DOHH2 (cell line): ENCODE measurements at regions not wholly inside any gene's neighbourhood (a gene's known extent, or its start where the extent isn't known, plus 50 kb on each side); places are given as distances from the start of the nearest gene placed in this dataset.

ENCODE experiments used
- H3F3A ChIP-seq: fragments of 200-600 bp; sonication (generic), shearing (Covaris generic); 2 replicates; pipeline ENCODE4 v1.6.0; 2016; ENCODE audit warnings: antibody characterized with exemption, mild to moderate bottlenecking; ENCODE audit not compliant: control insufficient read depth, insufficient read depth
- H3K27ac ChIP-seq: fragments of 200-600 bp; sonication (generic); 2 replicates; pipeline ENCODE4 v1.5.1; 2014; ENCODE audit warnings: low read depth, mild to moderate bottlenecking, low read length, moderate library complexity
- H3K27me3 ChIP-seq: fragments of 200-600 bp; sonication (generic); 2 replicates; pipeline ENCODE4 v1.6.1; 2014; ENCODE audit warnings: mild to moderate bottlenecking, low read length, mixed read lengths; ENCODE audit not compliant: control insufficient read depth
- H3K36me3 ChIP-seq: fragments of 200-600 bp; sonication (generic); 2 replicates; pipeline ENCODE4 v1.6.1; 2014; ENCODE audit warnings: mild to moderate bottlenecking, low read length, moderate library complexity, mixed read lengths; ENCODE audit not compliant: control insufficient read depth
- H3K4me1 ChIP-seq: fragments of 200-600 bp; sonication (generic); 2 replicates; pipeline ENCODE4 v1.6.1; 2014; ENCODE audit warnings: mild to moderate bottlenecking, low read length, mixed read lengths; ENCODE audit not compliant: control insufficient read depth
- H3K4me2 ChIP-seq: fragments of 200-600 bp; sonication (generic); 2 replicates; pipeline ENCODE4 v1.6.0; 2014; ENCODE audit warnings: mild to moderate bottlenecking, low read length, moderate library complexity
- H3K4me3 ChIP-seq: fragments of 200-600 bp; sonication (generic); 2 replicates; pipeline ENCODE4 v1.5.1; 2014; ENCODE audit warnings: mild to moderate bottlenecking, low read length, mixed read lengths
- H3K79me2 ChIP-seq: fragments of 200-600 bp; sonication (generic); 2 replicates; pipeline ENCODE4 v1.6.1; 2014; ENCODE audit warnings: mild to moderate bottlenecking, low read length, mixed read lengths; ENCODE audit not compliant: control insufficient read depth
- H3K9me2 ChIP-seq: fragments of 200-600 bp; sonication (generic); replicated peaks from 2 replicates; pipeline ENCODE4 v1.6.1; 2014; ENCODE audit warnings: mild to moderate bottlenecking, low read length, mixed read lengths; ENCODE audit not compliant: control insufficient read depth
- H3K9me3 ChIP-seq: fragments of 200-600 bp; sonication (generic); 2 replicates; pipeline ENCODE4 v1.6.1; 2014; ENCODE audit warnings: antibody characterized with exemption, low read length, mixed read lengths; ENCODE audit not compliant: control insufficient read depth, insufficient read depth
- H4K20me1 ChIP-seq: fragments of 200-600 bp; sonication (generic); 2 replicates; pipeline ENCODE4 v1.6.0; 2014; ENCODE audit warnings: low read depth, mild to moderate bottlenecking, antibody characterized with exemption, low read length, moderate library complexity; ENCODE audit not compliant: control insufficient read depth, insufficient read depth
- EZH2phosphoT487 ChIP-seq: fragments of 200-600 bp; sonication (generic); IDR thresholded peaks from 2 replicates; pipeline ENCODE4 v1.6.1; 2017; ENCODE audit warnings: borderline replicate concordance, mild to moderate bottlenecking, antibody characterized with exemption, low read length, moderate library complexity, mixed read lengths
- TF ChIP-seq, protein P1 (sequence below): fragments of 200-600 bp; sonication (generic); IDR thresholded peaks from one replicate; pipeline ENCODE4 v1.5.1; 2014; ENCODE audit warnings: antibody characterized with exemption, mild to moderate bottlenecking, low read depth, low read length; ENCODE audit not compliant: poor library complexity, severe bottlenecking

DNA sequence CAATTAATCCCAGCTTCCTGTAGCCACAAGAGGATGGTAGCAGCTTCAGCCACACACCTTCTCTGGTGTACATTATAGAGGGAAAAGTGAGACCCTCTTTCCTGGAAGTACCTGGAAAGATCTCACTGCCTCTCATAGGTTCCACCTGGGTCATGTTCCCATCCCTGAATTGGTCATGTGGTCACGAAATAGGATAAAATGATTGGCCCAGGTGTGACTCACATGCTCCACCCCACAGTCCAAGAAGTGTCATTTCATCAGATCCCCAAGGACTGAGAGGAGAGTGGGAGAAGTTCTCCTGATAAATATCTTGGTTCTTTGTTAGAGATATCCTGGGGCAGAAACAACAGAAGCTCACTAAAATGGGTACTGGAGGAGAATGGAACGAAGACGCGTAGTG, 142.4 kb downstream of the QRSL1 start:
- no peak overlapping the region for H3K4me3 ChIP-seq
- no peaks in the 10 kb centered on the region for H3K36me3 ChIP-seq
- H3K4me2 ChIP-seq: no peak overlapping the region
- H3K9me3 ChIP-seq: peaks cover 3% of the 10 kb centered on the region; the same call in 1 of the 2 replicates
- H3K27ac ChIP-seq: no peak overlapping the region
- no peaks in the 10 kb centered on the region for H3K27me3 ChIP-seq
- no peaks in the 10 kb centered on the region for H4K20me1 ChIP-seq
- no peak for TF ChIP-seq EZH2phosphoT487
- TF ChIP-seq, protein P1, sequence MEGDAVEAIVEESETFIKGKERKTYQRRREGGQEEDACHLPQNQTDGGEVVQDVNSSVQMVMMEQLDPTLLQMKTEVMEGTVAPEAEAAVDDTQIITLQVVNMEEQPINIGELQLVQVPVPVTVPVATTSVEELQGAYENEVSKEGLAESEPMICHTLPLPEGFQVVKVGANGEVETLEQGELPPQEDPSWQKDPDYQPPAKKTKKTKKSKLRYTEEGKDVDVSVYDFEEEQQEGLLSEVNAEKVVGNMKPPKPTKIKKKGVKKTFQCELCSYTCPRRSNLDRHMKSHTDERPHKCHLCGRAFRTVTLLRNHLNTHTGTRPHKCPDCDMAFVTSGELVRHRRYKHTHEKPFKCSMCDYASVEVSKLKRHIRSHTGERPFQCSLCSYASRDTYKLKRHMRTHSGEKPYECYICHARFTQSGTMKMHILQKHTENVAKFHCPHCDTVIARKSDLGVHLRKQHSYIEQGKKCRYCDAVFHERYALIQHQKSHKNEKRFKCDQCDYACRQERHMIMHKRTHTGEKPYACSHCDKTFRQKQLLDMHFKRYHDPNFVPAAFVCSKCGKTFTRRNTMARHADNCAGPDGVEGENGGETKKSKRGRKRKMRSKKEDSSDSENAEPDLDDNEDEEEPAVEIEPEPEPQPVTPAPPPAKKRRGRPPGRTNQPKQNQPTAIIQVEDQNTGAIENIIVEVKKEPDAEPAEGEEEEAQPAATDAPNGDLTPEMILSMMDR: no peak
- H3K79me2 ChIP-seq: no peaks in the 10 kb centered on the region
- no peaks in the 10 kb centered on the region for H3F3A ChIP-seq
- no peaks in the 10 kb centered on the region for H3K9me2 ChIP-seq
- peaks cover 2% of the 10 kb centered on the region for H3K4me1 ChIP-seq

DNA sequence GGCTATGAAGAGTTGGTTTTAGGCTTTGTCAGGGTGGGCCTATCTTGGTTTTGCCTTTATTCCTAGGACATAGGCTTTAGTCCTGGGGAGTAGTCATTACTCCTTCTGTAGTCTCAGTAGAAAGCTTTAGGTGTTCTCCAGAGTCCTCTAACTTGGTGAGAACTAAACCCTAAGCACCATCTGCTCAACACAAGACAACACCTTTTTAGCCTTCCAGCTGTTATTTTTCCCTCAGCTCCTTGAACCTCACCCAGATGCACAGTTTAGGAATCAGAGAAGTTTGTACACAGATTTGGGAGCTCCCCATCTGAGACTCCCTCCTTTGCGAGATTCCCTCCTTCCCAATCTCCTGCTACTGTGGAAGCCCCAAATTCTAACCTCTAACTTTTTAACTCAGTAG, 141.3 kb downstream of the QRSL1 start:
- H4K20me1 ChIP-seq: no peaks in the 10 kb centered on the region
- H3K27me3 ChIP-seq: no peaks in the 10 kb centered on the region

DNA sequence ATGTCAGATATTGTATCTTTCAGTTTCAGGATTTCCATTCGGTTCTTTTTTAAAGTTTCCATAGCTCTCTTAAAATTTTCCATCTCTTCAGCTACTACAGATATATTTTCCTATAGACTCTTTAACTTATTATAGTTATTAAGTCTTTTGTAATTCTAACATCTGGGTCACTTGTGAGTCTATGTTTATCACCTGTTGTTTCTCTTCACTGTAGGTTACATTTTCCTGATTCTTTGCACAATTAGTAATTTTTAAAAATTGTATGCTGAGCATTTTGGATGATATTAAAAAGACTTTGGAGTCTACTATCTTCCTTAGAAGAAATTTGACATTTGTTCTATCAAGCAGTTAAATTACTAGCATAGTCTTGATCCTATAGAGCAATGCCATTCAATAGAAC, 140.7 kb downstream of the QRSL1 start:
- TF ChIP-seq, protein P1: no peak
- TF ChIP-seq EZH2phosphoT487: no peak
- no peak overlapping the region for H3K27ac ChIP-seq
- peaks cover 7% of the 10 kb centered on the region; the same call in 1 of the 2 replicates for H3K9me3 ChIP-seq
- H3F3A ChIP-seq: no peaks in the 10 kb centered on the region
- H3K4me3 ChIP-seq: no peak overlapping the region
- H3K9me2 ChIP-seq: no peaks in the 10 kb centered on the region
- no peak overlapping the region for H3K4me2 ChIP-seq
- H4K20me1 ChIP-seq: no peaks in the 10 kb centered on the region
- no peaks in the 10 kb centered on the region for H3K79me2 ChIP-seq
- H3K36me3 ChIP-seq: no peaks in the 10 kb centered on the region
- no peaks in the 10 kb centered on the region for H3K27me3 ChIP-seq
- H3K4me1 ChIP-seq: peaks cover 11% of the 10 kb centered on the region

More for the DNA sequence above, 141.3 kb downstream of the QRSL1 start:
- no peaks in the 10 kb centered on the region for H3F3A ChIP-seq
- peaks cover 3% of the 10 kb centered on the region; the same call in 1 of the 2 replicates for H3K9me3 ChIP-seq
- H3K9me2 ChIP-seq: no peaks in the 10 kb centered on the region
- H3K36me3 ChIP-seq: no peaks in the 10 kb centered on the region
- H3K27ac ChIP-seq: no peak overlapping the region
- peaks cover 6% of the 10 kb centered on the region for H3K4me1 ChIP-seq
- TF ChIP-seq, protein P1: no peak
- TF ChIP-seq EZH2phosphoT487: no peak
- H3K4me2 ChIP-seq: no peak overlapping the region
- H3K79me2 ChIP-seq: no peaks in the 10 kb centered on the region
- no peak overlapping the region for H3K4me3 ChIP-seq

DNA sequence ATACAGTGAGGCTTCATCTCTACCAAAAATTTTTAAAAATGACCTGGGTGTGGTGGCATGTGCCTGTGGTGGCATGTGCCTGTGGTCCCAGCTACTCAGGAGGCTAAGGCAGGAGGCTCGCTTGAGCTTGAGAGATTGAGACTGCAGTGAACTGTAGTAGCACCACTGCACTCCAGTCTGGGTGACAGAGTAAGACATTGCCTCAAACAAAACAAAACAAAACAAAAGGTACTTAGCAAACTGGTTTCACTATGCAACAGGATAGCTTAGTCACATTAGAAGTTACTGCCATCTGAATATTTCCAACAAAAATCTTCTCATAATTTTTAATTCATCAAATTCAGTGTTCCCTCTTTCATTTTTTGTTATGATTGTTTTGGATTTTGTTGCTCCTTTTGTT, 137.9 kb downstream of the QRSL1 start:
- Histone ChIP-seq H3K27me3 (no peaks in the 10 kb centered on the region), H3K4me3 (no peak overlapping the region), H3K79me2 (no peaks in the 10 kb centered on the region), H3K4me2 (no peak overlapping the region), H3K9me2 (no peaks in the 10 kb centered on the region), H3K36me3 (no peaks in the 10 kb centered on the region), H3K9me3 (peaks cover 7% of the 10 kb centered on the region; the same call in 1 of the 2 replicates), H3K4me1 (peaks cover 19% of the 10 kb centered on the region), H3K27ac (no peak overlapping the region), H4K20me1 (no peaks in the 10 kb centered on the region), H3F3A (no peaks in the 10 kb centered on the region)
- no peak for TF ChIP-seq EZH2phosphoT487
